ENCODE measurements at regions not wholly inside any gene's neighbourhood (a gene's known extent, or its start where the extent isn't known, plus 50 kb on each side); places are given as distances from the start of the nearest gene placed in this dataset.
A peak's percentile ranks its signal among the peaks of the same experiment; 100 is the strongest.

GRCh38 chr16:86304868-86305267 is 205.5 kb upstream of the FOXF1 start:
- H3K9me3 Mint-ChIP-seq (ENCODE audit: low read depth): no peaks in the 10 kb centered on the region
- ATAC-seq (no peak), DNase-seq (no peak)
- no peaks in the 10 kb centered on the region for H3K36me3 Mint-ChIP-seq
- peaks cover 22% of the 10 kb centered on the region for H3K27me3 Mint-ChIP-seq
- no peak overlapping the region for H3K4me3 Mint-ChIP-seq
- CTCF ChIA-PET: no interaction called here
- H3K27ac Mint-ChIP-seq: no peak overlapping the region
- no peaks in the 10 kb centered on the region for H3K4me1 Mint-ChIP-seq

- no peaks in the 10 kb centered on the region for H3K36me3 Mint-ChIP-seq
- no peak for DNase-seq
- H3K4me3 Mint-ChIP-seq: no peak overlapping the region
- CTCF ChIA-PET: no interaction called here
- H3K27ac Mint-ChIP-seq: no peak overlapping the region
- H3K9me3 Mint-ChIP-seq (ENCODE audit: low read depth): no peaks in the 10 kb centered on the region
- no peak for ATAC-seq
- H3K4me1 Mint-ChIP-seq: no peaks in the 10 kb centered on the region
- peaks cover 17% of the 10 kb centered on the region for H3K27me3 Mint-ChIP-seq
These were observed 204.9 kb upstream of the FOXF1 start for GRCh38 chr16:86305440-86305839.

DNA sequence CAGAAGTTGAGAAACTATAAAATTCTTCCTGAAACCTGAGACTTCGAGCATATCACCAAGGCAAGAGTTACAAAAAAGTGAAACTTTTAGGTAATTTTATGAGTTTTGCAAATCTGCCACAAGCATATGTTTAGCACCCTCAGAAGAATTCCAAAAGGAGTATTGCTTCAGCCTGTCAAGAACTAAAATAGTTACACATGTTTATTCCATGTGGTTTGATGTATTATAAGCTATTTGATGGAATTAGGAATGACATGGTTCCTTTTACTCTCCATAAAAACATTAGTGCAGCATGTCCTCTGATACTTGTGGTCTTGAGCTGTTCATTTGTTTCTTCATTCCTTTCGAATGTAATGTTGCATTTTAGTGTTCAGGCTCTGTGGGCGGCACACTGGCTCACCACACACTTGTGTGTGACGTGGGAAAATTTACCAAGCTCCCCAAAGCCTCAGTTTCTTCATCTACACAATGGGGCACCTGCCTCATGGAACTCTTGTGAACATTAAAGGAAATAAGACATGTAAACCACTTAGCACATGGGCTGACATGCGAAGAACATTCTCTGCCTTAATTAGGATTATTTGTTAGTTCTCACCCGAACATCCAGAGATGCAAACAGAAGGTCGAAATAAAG is 204.2 kb upstream of the FOXF1 start:
- H3K27ac Mint-ChIP-seq: no peak overlapping the region
- no peaks in the 10 kb centered on the region for H3K4me1 Mint-ChIP-seq
- CTCF ChIA-PET: no interaction called here
- no peak for DNase-seq
- H3K27me3 Mint-ChIP-seq: peaks cover 12% of the 10 kb centered on the region
- H3K9me3 Mint-ChIP-seq (ENCODE audit: low read depth): no peaks in the 10 kb centered on the region
- no peak for ATAC-seq
- H3K4me3 Mint-ChIP-seq: no peak overlapping the region
- H3K36me3 Mint-ChIP-seq: no peaks in the 10 kb centered on the region

DNA sequence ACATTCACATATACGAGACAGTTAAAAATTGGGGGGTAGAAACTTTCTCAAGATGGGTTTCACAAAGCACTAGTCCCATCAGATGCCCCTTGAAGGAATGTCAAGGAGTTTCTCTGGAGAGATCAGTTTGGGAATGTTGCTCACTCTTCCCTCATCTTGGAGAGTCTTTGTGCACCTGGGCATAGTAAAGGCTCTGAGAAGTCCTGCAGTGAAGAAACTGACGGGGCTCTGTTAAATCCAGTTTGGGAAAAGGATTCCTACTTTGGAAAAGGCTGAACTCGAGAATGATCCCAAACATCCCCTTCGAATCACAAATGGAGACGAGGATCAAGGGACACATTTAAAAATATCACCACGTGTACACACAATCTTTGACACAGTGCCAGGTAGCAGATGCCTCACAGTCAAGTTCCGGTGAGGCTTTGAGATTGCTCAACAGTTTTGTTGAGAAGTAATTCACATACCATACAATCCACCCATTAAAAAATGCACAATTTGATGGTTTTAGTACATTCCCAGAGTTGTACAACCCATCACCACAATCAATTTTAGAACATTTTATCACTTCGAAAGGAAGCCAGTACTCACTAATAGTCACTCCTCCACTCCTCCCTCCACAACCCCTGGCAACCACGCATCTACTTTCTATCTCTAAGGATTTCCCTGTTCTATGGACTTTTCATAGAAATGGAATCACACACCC is 203.4 kb upstream of the FOXF1 start:
- CTCF ChIA-PET: no interaction called here
- no peak for DNase-seq
- no peak for ATAC-seq
- Mint-ChIP-seq H3K27ac (no peak overlapping the region), H3K4me3 (no peak overlapping the region), H3K27me3 (peaks cover 3% of the 10 kb centered on the region), H3K4me1 (no peaks in the 10 kb centered on the region), H3K9me3 (ENCODE audit: low read depth) (no peaks in the 10 kb centered on the region), H3K36me3 (no peaks in the 10 kb centered on the region)

- no peaks in the 10 kb centered on the region for H3K9me3 Mint-ChIP-seq (ENCODE audit: low read depth)
- DNase-seq: no peak
- no peak overlapping the region for H3K27ac Mint-ChIP-seq
- peaks cover 2% of the 10 kb centered on the region for H3K27me3 Mint-ChIP-seq
- H3K4me3 Mint-ChIP-seq: no peak overlapping the region
- ATAC-seq: no peak
- CTCF ChIA-PET: no interaction called here
- no peaks in the 10 kb centered on the region for H3K4me1 Mint-ChIP-seq
- H3K36me3 Mint-ChIP-seq: no peaks in the 10 kb centered on the region
These were observed 202.8 kb upstream of the FOXF1 start for GRCh38 chr16:86307514-86307903.

DNA sequence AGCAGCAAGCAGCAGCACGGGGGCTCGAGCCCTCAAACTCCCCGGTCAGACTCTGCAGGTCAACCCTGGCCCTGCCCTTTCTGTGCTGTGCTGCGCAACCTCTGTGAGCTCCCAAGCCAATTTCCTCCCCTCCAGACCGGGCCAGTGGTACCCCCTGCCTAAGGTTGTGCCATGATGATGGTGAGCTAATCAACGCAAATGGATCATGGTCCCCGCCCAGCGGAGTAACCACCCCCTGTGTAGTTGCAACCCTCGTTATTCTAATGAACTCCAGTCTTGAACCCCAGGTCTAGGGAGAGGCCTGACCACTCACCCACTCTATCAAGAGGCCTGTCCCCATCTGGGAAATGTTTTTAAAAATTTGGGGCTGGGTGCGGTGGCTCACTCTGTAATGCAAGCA is 201.8 kb upstream of the FOXF1 start:
- Mint-ChIP-seq H3K9me3 (ENCODE audit: low read depth) (no peaks in the 10 kb centered on the region), H3K27me3 (peaks cover 2% of the 10 kb centered on the region), H3K4me3 (no peak overlapping the region), H3K27ac (no peak overlapping the region), H3K36me3 (no peaks in the 10 kb centered on the region), H3K4me1 (no peaks in the 10 kb centered on the region)
- ATAC-seq: no peak
- CTCF ChIA-PET: no interaction called here
- DNase-seq: no peak

DNA sequence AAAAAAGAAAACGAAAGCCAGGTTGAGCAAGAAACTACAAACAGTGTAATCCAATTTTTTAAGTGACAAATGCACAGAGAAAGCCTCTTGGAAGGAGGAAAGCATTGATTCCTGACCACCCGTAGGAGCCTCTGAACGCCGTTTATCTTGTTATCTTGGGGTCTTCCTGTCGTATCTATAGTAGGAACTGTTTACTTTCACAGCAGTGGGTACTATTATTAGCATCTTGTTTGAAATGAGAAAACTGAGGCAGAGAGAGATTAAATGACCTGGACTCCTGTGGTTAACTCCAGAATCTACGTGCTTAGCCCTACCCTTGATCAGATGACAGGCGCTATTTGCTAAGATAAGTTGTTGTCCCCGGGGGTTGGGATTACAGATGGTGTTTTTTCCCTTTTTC is 196.7 kb upstream of the FOXF1 start:
- H3K4me1 Mint-ChIP-seq: no peaks in the 10 kb centered on the region
- no peaks in the 10 kb centered on the region for H3K36me3 Mint-ChIP-seq
- ATAC-seq (no peak), DNase-seq (no peak)
- no peak overlapping the region for H3K27ac Mint-ChIP-seq
- H3K27me3 Mint-ChIP-seq: no peaks in the 10 kb centered on the region
- H3K4me3 Mint-ChIP-seq: no peak overlapping the region
- no peaks in the 10 kb centered on the region for H3K9me3 Mint-ChIP-seq (ENCODE audit: low read depth)
- CTCF ChIA-PET: no interaction called here

DNA sequence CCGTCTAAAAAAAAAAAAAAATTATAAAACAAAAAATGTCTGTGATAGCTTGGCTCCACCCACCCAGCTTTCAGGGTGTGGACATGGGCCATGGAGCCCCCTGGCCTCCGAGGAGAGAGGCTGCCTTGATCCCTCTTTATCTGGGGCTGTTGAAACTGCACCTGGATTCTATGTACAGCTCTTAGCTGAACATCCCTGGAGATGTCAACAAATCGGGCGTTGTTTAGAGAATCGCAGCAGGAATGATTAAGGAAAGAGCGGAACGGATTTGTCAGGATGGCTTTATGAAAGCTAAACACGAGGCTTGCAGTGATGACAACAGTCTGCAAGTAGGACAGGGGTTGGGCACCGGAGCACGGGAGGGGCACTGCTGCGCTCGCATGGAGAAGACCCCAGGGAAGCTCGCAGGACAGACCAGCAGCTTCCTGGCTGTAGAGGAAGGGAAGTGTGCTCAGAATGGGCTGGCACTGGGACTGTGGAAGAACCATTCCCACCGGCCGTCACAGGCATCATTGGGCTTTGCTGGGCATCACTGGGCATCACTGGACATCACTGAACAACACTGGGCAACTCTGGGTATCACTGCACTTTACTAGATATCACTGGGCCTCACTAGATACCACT is 195.8 kb upstream of the FOXF1 start:
- no peak overlapping the region for H3K4me3 Mint-ChIP-seq
- no peaks in the 10 kb centered on the region for H3K27me3 Mint-ChIP-seq
- ATAC-seq (no peak), DNase-seq (no peak)
- H3K36me3 Mint-ChIP-seq: no peaks in the 10 kb centered on the region
- CTCF ChIA-PET: no interaction called here
- no peaks in the 10 kb centered on the region for H3K9me3 Mint-ChIP-seq (ENCODE audit: low read depth)
- H3K4me1 Mint-ChIP-seq: no peaks in the 10 kb centered on the region
- no peak overlapping the region for H3K27ac Mint-ChIP-seq

DNA sequence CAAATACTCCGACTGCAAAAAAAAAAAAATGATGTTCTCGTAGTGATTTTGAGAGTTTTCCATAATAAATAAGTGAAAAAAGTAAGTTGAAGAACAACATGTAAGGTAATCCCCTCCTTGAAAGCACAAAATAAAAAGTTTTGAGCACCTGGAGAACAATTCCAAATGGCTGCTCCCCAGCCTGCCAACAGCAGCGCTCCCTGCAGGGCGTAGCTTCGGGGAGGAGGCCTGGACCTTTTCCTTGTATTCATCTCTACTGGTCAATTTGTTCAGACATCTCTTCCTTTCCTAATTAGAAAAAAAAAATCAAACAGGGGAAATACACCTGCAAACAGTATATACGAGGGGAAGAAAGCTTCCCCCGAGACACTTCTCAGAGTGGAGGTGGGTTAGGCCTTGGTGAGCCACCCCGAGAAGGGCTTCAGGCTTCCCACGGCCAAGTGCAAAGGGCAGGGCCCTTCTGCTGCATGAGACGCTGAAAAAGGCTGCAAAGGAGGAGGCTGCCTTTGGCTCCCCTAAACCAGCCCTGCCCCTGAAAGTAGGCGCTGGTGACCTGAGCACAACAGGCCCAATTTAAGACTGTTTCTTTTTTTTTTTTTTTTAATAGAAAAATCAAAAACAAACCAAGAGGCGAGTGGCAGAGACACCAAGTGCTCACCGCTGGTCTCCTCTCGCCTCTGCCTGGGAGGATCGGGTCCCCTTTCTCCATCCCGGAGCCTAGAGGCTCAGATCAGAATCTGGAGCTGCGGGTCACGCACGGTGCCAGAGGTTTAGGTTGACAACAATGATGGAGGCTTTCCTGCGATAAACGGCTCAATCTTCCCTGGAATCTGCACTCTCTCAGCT is 193.1 kb upstream of the FOXF1 start:
- Mint-ChIP-seq H3K9me3 (ENCODE audit: low read depth) (no peaks in the 10 kb centered on the region), H3K4me1 (no peaks in the 10 kb centered on the region), H3K27ac (no peak overlapping the region), H3K27me3 (no peaks in the 10 kb centered on the region), H3K36me3 (no peaks in the 10 kb centered on the region), H3K4me3 (no peak overlapping the region)
- ATAC-seq (peak; percentile 45), DNase-seq (no peak)
- CTCF ChIA-PET: interaction anchor here (0.7 to 0.8 kb wide), 2 partner anchors 17 to 498 kb away, joined by 3 read pairs; no protein-coding TSS in a partner anchor

- no peak overlapping the region for H3K27ac Mint-ChIP-seq
- no peak overlapping the region for H3K4me3 Mint-ChIP-seq
- no peaks in the 10 kb centered on the region for H3K36me3 Mint-ChIP-seq
- ATAC-seq (peak; percentile 43), DNase-seq (no peak)
- CTCF ChIA-PET: interaction anchor here (0.7 to 0.8 kb wide), 2 partner anchors 18 to 499 kb away, joined by 3 read pairs; no protein-coding TSS in a partner anchor
- H3K27me3 Mint-ChIP-seq: no peaks in the 10 kb centered on the region
- no peaks in the 10 kb centered on the region for H3K9me3 Mint-ChIP-seq (ENCODE audit: low read depth)
- no peaks in the 10 kb centered on the region for H3K4me1 Mint-ChIP-seq
These were observed 192.3 kb upstream of the FOXF1 start for GRCh38 chr16:86317813-86318650.

GRCh38 chr16:86319585-86320236 is 190.6 kb upstream of the FOXF1 start:
- DNase-seq: no peak
- Mint-ChIP-seq H3K27me3 (no peaks in the 10 kb centered on the region), H3K4me3 (no peak overlapping the region), H3K36me3 (no peaks in the 10 kb centered on the region), H3K27ac (no peak overlapping the region), H3K9me3 (ENCODE audit: low read depth) (no peaks in the 10 kb centered on the region), H3K4me1 (no peaks in the 10 kb centered on the region)
- CTCF ChIA-PET: interaction anchor here (1.2 to 1.5 kb wide), 3 partner anchors 9 to 500 kb away, joined by 3 to 4 read pairs (median 4); no protein-coding TSS in a partner anchor
- no peak for ATAC-seq

DNA sequence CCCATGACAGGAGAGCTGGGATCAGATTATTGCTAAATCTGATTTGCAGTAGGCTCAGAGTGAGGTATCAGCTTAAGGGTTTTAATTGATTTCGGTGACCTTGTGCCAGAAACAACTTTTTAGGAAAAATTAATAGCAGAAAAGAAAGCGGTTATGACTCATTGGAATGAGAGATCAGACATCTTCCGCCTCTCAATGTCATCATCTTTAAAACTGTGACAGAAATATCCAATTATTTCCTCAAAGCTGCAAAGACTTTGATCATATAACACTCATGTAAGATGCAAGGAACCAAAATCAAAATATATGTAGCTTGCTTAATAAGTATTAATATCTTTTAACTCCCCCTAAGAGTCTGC is 190.1 kb upstream of the FOXF1 start:
- H3K27me3 Mint-ChIP-seq: no peaks in the 10 kb centered on the region
- H3K9me3 Mint-ChIP-seq (ENCODE audit: low read depth): no peaks in the 10 kb centered on the region
- CTCF ChIA-PET: interaction anchor here (1.2 to 1.5 kb wide), 3 partner anchors 10 to 501 kb away, joined by 3 to 4 read pairs (median 4); no protein-coding TSS in a partner anchor
- no peak overlapping the region for H3K4me3 Mint-ChIP-seq
- ATAC-seq: no peak
- no peaks in the 10 kb centered on the region for H3K4me1 Mint-ChIP-seq
- H3K36me3 Mint-ChIP-seq: no peaks in the 10 kb centered on the region
- no peak overlapping the region for H3K27ac Mint-ChIP-seq
- DNase-seq: no peak

Data from activated CD8-positive, alpha-beta memory T cell treated with anti-CD3 and anti-CD28 coated beads, Interleukin-2, amount 10 ng/mL, durations not matched to agents 7 days and 5 days (primary cell).